ENCODE measurements at regions not wholly inside any gene's neighbourhood (a gene's known extent, or its start where the extent isn't known, plus 50 kb on each side); places are given as distances from the start of the nearest gene placed in this dataset.

DNA sequence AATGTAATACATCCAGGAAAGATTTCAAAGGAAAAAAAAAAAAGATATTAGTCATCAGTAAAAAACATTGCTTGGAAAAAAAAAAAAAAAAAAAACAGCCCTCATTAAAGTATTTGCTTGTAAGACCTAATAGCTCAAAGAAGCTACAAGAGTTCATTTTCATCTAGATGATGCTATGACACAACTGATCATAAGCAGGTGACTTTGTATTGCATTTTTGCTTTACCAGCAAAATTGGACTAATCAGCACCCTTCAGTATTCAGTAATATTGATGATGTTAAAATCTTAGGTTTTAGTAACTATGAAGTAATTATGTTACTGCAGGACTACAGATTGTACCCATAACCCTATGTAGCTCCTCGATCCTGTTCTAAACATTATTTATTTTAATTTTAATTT is 214.7 kb upstream of the CADM2 start:
- TF ChIP-seq, protein P1, sequence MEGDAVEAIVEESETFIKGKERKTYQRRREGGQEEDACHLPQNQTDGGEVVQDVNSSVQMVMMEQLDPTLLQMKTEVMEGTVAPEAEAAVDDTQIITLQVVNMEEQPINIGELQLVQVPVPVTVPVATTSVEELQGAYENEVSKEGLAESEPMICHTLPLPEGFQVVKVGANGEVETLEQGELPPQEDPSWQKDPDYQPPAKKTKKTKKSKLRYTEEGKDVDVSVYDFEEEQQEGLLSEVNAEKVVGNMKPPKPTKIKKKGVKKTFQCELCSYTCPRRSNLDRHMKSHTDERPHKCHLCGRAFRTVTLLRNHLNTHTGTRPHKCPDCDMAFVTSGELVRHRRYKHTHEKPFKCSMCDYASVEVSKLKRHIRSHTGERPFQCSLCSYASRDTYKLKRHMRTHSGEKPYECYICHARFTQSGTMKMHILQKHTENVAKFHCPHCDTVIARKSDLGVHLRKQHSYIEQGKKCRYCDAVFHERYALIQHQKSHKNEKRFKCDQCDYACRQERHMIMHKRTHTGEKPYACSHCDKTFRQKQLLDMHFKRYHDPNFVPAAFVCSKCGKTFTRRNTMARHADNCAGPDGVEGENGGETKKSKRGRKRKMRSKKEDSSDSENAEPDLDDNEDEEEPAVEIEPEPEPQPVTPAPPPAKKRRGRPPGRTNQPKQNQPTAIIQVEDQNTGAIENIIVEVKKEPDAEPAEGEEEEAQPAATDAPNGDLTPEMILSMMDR (IDR thresholded peaks at IDR 0.05; ENCODE audit: low read depth, low read length), result no peak
- no peak for DNase-seq (ENCODE audit: low read depth in 2 of 2)
- no peak overlapping the region for H3K4me3 ChIP-seq (replicated peaks in 1 of 2; ENCODE audit: low read depth in 2 of 2, low read length in 2 of 2)

DNA sequence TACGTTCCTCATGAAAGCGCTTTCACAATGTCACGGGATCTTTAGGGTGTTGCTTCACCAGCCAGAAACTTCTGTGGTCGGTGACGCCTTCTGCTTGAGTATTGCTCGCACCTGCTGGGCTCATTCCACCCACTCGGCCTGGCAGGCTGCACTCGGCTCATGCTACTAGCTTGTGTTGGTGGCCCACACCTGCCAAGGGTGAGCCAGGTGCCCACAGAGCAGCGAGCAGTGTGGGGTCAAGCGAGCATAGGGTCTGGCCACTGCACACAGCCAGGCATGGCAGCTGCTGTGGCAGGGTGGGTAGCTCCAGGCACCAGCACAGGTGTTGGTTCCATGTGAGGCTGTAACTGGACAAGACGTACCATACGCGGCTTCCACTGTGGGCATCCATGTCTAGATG is 202.9 kb upstream of the CADM2 start:
- H3K4me3 ChIP-seq (replicated peaks in 1 of 2; ENCODE audit: low read depth in 2 of 2, low read length in 2 of 2), result no peak overlapping the region
- TF ChIP-seq, protein P1 (IDR thresholded peaks at IDR 0.05; ENCODE audit: low read depth, low read length), result no peak
- DNase-seq (ENCODE audit: low read depth in 2 of 2), result no peak

DNA sequence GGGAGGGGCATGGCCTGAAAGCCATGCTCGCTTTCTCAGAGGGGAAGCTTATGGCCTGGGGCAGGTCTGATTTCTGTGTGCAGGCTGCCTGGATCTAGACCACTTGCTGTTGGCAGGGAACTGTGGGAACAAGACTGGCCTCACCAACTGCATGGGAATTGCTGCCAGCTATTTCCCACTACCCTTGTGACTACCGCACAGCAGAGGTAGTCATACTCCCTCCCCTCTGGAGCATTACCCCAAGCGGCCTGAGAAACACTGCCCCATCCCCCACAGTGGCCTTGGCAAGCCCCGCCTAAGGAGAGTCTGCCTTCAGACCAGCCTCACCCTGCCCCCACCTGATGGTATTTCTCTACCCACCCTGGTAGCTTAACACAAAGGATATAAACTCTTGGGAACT is 199.4 kb upstream of the CADM2 start:
- TF ChIP-seq, protein P1 (IDR thresholded peaks at IDR 0.05; ENCODE audit: low read depth, low read length), result no peak
- no peak for DNase-seq (ENCODE audit: low read depth in 2 of 2)

DNA sequence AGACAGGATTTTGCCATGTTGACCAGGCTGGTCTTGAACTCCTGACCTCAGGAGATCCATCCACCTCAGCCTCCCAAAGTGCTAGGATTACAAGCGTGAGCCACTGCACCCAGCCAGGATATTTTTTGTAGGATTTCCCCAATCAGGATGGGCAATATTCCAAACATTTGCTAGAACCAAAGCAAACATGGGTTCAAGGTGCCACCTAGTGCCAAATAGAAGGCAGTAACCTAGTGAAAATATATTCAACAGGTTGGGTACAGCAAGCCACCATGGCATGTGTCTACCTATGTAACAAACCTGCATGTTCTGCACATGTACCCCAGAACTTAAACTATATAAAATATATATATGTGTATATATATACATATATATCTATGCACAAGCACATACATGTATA is 185.9 kb upstream of the CADM2 start:
- TF ChIP-seq, protein P1 (IDR thresholded peaks at IDR 0.05; ENCODE audit: low read depth, low read length), result no peak
- peak in 1 of 2 donors; percentile 5 for DNase-seq (ENCODE audit: low read depth in 2 of 2)
- no peak overlapping the region for H3K4me3 ChIP-seq (replicated peaks in 1 of 2; ENCODE audit: low read depth in 2 of 2, low read length in 2 of 2)

More for the DNA sequence above, 199.4 kb upstream of the CADM2 start:
- H3K4me3 ChIP-seq (replicated peaks in 1 of 2; ENCODE audit: low read depth in 2 of 2, low read length in 2 of 2), result no peak overlapping the region

DNA sequence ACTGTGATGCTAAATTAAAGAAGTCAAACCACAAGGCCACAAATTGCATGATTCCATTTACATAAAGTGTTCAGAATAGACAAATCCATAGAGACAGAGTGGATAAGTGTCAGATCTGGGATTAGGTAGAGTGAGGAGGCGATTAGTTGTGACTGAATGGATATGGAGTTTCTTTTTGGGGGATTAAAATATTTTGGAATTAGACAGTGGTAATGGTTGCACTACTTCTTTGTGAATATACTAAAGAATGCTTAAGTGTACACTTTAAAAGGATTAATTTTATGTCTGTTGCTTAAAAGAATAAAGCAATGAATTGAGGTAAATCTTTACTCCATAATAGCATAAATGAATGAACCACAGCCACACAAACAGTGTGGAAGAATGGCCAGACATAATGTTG is 175.5 kb upstream of the CADM2 start:
- TF ChIP-seq, protein P1 (IDR thresholded peaks at IDR 0.05; ENCODE audit: low read depth, low read length), result no peak
- no peak for DNase-seq (ENCODE audit: low read depth in 2 of 2)
- no peak overlapping the region for H3K4me3 ChIP-seq (replicated peaks in 1 of 2; ENCODE audit: low read depth in 2 of 2, low read length in 2 of 2)

DNA sequence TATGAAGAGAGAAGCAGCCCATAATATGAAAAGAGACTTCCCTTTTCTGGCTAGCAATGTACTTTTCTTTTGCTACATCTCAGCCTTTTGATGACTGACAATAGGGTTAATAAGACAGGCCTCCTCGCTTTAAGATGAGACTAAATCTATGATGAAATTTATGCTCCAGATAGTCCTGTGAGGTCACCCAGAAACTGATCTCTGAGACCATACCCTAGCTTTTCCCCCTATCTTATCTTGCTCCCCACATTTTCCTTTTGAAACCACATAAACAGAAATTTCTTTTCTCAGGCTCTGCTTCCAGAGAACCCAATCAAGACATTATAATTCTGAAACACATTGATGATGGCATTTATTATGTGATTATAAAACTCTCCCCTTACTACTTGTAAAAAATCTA is 168.8 kb upstream of the CADM2 start:
- DNase-seq (ENCODE audit: low read depth in 2 of 2), result no peak
- no peak overlapping the region for H3K4me3 ChIP-seq (replicated peaks in 1 of 2; ENCODE audit: low read depth in 2 of 2, low read length in 2 of 2)
- TF ChIP-seq, protein P1 (IDR thresholded peaks at IDR 0.05; ENCODE audit: low read depth, low read length), result no peak

DNA sequence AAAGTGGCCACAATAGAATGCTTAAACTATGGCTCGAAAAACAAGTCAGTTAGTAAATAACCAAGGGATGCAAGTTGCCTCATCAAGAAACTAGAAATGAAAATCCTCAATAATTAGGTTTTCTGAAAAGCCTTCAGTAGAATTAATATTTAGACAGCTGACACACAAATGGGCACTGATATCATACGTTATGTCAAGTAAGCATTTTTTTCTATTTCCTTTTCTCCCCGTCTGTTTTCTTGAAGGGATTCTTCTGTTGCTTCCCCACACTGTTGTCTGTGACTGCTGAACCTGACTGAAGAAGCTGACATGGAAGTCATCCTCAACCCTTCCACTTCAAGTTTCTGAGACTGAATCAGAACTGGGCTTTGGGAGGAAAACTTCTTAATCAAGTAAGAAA is 151.8 kb upstream of the CADM2 start:
- no peak for DNase-seq (ENCODE audit: low read depth in 2 of 2)
- TF ChIP-seq, protein P1 (IDR thresholded peaks at IDR 0.05; ENCODE audit: low read depth, low read length), result no peak
- no peak overlapping the region for H3K4me3 ChIP-seq (replicated peaks in 1 of 2; ENCODE audit: low read depth in 2 of 2, low read length in 2 of 2)

Measured in cardiac fibroblast (primary cell).